Activated CD8-positive, alpha-beta memory T cell treated with anti-CD3 and anti-CD28 coated beads, Interleukin-2, amount 50 U/mL, for 4 hours (primary cell): ENCODE measurements at regions not wholly inside any gene's neighbourhood (a gene's known extent, or its start where the extent isn't known, plus 50 kb on each side); places are given as distances from the start of the nearest gene placed in this dataset.
"Not testable (repeated sequence)": the region's sequence is repeated elsewhere in the genome, so short reads cannot be mapped to it uniquely, and the experiment has no call there.

ENCODE experiments used
- DNase-seq: peaks from one replicate; pipeline ENCODE4 v3.0.0-alpha.2; 2020

DNA sequence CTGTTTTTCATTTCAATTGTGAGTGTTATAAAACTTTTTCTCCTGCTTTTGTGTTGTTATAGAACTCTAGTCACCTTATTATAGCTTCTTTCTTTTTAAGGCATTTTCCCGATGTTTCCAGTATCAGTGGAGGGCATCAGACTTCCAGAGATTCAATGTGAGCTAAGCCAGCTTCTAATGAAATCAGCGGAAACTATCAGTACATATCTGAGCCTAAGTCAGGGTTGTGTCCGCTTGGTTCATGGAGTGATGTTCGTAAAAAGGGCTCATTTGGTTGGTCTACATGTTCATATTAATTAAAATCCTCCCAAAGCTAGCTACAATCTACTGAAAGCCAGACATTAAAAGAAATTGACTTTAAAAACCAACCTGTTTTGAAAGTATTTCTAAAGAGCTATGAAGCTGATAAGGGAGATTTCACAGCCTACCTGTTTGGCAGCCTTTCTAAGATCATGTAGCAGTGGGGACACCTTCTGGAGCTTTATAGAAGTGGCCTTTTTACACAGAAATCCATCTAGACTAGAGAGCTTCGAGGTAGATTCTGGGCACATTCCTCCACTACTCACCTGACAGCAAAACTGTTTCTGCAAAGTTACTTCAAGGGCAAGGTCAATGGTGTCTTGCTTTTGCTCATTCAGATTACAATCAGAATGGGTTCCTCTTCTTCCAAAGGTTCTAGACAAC, 227.1 kb upstream of the NBPF12 start:
- not testable (repeated sequence) for DNase-seq

- DNase-seq, result not testable (repeated sequence)
Observed at GRCh38 chr1:146709302-146709701, 228.8 kb upstream of the NBPF12 start.

- not testable (repeated sequence) for DNase-seq
Observed at GRCh38 chr1:146704162-146704724, 233.9 kb upstream of the NBPF12 start.

- not testable (repeated sequence) for DNase-seq
Observed at GRCh38 chr1:146701320-146701719, 236.8 kb upstream of the NBPF12 start.

DNA sequence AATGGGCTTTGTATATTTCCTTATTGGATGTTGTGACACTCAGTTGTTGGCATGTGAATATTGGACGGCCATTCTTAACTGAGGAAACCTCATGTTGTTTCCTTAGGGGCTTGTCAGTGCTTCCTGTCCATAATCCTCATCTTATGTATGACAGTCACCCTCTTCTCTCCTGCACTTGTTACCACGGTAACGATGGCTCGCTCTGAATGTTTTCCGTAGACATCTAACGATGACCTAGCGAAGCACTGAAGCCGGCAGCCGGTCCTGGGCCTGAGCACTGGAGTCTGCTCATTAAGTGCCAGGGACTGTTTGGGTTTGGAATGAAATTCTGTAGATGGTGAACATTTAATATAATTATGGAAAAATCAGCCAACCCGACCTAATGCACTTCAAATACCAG, 242.7 kb upstream of the NBPF12 start:
- not testable (repeated sequence) for DNase-seq

DNA sequence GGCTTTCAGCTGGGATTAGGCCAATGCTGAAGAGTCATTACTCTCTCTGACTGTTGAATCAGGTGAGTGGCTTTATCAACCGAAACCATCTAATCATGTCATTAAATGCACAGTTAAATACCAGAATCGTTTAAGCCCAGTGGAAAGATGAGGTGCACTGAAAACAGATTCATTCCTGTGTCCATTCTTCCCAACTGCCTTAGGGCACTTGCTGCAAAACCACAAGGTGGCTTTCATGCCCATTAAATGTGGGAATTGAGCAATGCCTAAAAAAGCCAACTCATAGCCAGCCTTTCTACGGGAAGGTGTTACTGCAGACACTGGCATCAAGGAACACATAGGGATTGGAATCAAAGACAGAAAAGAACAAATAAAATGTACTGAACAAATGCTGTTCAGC, 246.3 kb upstream of the NBPF12 start:
- not testable (repeated sequence) for DNase-seq

DNA sequence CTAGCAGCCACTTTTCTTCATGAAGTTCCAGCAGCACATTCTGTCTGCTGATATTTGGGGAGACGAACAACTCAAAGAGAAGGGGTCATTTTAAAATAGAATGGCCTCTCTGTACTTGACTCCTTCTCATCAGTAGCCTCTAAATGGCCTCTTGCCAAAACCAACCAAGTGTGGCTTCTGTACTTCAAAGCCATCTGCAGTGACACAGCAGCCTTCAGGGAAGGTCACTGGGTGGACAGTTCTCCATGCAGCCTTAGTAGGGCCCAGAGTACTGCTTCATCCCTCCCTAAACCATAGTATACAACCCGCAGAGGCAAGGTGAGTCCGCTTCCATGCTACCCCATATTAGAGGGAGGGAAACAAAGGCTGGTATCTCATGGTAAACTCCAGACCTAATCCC, 249.2 kb upstream of the NBPF12 start:
- not testable (repeated sequence) for DNase-seq

GRCh38 chr1:146686777-146687366, 251.3 kb upstream of the NBPF12 start:
- DNase-seq, result not testable (repeated sequence)

DNA sequence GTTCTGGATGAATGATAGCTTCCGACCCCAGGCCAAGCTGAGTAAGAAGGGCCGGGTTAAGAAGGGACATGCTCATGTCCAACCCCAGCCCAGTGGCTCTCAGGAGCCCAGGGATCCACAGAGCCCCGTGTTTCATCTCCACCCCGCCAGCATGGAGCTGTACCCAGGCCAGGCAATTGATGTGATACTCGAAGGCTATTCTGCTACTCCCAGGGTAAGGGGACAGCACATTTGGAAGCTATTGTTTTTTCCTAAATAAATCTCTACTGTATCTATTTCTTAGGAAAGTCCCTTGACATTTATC, 255.0 kb upstream of the NBPF12 start:
- not testable (repeated sequence) for DNase-seq

GRCh38 chr1:146682227-146683125, 255.6 kb upstream of the NBPF12 start:
- DNase-seq, result not testable (repeated sequence)

- not testable (repeated sequence) for DNase-seq
Observed at GRCh38 chr1:146673729-146674299, 264.3 kb upstream of the NBPF12 start.

DNA sequence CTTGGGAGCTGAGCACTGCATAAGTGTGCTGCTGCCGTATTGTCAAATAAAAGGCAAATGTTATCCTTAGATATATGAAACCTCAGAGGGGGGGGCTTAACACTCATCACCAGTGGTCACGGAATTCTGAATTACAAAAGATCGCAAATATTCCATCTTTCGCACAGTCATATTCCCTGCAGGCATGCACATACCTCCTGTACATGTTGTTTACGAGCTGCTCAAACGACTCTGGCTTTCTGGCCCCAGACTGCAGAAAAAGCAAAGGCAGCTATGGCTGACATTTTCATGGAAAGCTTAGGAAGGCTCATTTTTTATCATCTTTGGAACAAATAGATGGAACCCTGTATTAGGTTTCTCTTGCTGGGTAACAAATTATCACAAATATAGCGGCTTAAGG, 265.5 kb upstream of the NBPF12 start:
- not testable (repeated sequence) for DNase-seq

DNA sequence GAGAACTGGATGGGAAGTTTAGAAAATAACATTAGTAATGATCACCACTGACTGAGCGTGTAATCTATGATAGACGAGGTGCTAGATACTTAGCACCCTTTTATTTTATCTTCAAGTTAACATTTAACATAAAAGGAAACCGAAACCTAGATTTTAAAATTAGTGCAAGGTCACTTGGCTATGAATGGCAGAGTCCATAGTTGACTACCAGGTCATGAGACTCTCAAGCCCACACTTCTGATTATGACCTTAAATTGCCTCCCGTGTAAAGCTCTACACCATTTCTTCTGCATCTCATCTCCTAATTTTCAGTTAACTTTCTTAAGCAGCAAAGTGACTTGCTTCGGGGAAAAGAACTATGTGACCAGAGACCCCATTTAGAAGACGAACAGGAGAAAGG, 266.5 kb upstream of the NBPF12 start:
- not testable (repeated sequence) for DNase-seq

DNA sequence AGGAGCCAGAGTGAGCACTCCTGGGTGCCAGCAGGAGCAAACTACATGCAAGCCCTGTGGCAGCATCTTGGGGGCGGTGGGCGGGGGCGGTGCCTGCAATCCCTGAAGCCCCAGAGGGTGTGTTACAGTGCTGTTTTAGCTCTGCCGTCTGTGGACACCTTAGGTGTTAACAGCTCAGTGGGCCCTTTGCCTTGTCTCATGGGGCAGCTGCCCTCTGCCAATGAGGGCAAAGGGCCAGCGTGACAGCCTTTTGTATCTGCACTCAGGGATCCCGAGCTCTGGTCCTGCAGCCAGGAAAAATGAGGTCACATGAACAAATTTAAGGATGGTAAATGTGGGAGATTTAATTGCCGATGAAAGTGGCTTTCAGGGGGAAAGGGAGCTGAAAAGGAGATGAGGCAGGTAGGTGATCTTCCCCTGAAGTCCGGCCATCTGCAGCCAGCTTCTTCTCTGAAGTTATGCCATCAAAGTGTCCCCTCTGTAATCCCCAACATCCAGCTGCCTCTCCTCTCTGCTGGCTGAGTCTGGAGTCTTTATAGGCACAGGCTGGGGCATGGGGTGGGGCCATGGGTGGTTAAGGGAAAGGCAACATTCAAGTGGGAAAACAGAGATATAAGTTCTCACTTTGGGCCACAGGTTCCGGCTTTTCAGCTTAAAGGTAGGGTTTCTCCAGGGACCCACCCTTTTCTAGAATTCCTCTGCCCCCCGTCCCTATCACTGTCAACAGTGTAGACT, 267.1 kb upstream of the NBPF12 start:
- DNase-seq, result not testable (repeated sequence)

DNA sequence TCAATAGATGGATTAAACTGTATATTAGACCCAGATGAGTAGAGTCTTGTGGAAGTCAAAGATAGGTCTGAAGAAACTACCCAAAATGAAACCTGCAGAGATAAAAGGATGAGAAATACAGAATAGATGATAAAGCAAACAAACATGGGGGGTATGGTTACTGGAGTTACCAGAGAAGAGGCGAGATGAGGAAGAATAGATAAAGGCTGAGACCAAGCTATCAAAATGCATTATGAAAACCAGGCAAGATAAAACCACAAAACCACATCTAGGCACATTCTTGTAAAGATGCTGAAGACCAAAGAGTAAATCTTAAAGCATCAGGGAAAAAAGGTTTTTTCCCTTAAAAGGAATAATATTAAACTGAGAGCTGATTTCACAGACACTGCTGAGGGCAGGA, 271.8 kb upstream of the NBPF12 start:
- not testable (repeated sequence) for DNase-seq

GRCh38 chr1:146660242-146660641, 277.9 kb upstream of the NBPF12 start:
- DNase-seq, result not testable (repeated sequence)

DNA sequence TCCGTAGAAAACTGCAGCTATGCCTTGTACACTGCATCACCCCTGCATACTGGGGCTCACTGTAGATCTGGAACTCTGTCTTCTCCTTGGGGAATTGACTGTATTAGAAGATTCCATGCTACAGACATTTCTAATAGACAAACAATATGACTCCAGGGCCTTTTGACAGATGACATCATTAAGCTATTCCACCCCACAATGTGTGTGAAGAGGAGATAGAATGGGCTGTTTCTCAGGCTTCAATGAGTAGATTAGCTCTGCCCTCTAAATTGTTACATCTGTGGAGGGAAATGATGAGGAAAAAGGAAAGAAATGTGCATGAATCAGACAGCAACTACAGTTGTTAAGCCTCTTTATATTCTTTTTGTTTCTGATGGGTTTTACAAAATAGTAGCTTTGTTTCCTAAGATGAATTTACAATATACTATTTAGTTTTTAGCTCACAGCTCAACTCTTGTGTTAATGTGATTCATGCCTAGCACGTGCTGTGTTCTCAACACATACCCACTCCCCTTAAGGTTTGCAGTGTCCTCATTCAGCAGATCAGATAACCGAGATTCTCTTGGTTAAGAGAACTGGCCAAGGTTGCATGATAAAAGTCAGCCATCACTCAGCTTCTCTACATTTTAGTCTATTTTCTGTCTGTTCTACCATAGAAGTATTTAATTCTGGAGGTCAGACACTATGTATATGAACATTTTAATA, 281.6 kb upstream of the NBPF12 start:
- DNase-seq, result not testable (repeated sequence)

DNA sequence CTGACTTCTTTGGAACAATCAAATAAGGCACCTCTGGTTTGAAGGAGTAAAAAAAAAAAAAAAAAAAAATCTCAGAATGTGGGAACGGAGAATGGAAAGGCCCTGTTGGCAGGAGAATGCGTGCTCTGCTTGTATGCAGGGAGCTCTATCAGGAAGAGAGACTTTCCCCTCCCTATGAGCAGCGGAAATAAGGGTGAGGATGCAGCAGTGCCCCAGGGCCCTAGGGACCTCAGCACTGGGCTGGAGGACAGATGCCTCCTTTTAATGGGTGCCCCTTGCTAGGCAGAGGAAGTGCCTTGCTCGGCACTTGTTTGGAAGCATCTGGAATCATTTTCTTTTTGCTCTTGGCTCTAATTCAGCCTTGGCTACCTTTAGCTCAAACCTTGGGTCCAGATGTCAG, 283.4 kb upstream of the NBPF12 start:
- not testable (repeated sequence) for DNase-seq

DNA sequence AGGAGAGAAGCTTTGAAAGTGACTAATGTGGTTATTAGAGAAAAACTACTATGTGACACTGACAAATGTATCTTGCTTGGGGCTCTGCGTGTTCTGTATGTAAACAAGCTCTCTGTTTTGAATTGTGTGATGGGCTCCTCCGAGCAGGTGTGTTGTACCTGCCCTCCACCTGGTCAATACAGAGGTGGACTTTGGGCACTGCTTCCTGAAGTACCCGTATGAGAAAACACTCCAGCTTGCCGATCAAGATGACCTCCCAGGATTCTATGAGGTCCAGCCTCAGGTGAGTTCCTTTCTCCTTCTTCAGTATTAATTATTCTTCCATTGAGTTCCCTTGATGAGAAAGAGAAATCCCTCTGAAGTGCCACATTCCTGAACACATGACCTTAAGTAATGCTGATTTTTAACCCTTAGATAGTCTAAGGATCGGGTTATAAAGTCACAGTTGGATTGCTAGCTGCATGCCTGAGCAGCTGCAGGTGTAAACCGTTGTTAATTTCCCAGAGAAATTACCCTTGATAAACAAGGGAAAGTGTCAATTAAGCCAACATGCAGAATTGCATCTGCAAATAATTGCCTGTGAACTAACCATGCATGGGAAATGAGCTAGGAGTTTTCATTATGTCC, 292.0 kb upstream of the NBPF12 start:
- not testable (repeated sequence) for DNase-seq

DNA sequence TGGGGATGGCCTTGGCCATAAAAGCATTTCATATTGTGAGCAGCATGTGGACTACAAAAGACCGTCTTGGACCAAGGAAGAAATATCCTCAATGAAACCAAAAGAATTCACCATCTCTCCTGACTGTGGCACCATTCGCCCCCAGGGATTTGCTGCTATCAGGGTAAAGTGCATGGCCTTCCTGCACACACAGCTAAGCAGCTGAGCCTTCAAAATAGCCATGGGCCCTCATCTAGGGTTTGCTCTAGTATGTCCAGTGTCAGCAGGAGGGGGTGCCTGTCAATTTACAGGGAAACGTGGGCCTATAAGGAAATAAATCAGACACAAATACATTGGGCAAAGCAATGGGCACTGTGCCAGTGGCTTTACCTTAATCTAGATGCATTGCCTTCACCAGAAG, 296.6 kb upstream of the NBPF12 start:
- DNase-seq, result not testable (repeated sequence)

DNA sequence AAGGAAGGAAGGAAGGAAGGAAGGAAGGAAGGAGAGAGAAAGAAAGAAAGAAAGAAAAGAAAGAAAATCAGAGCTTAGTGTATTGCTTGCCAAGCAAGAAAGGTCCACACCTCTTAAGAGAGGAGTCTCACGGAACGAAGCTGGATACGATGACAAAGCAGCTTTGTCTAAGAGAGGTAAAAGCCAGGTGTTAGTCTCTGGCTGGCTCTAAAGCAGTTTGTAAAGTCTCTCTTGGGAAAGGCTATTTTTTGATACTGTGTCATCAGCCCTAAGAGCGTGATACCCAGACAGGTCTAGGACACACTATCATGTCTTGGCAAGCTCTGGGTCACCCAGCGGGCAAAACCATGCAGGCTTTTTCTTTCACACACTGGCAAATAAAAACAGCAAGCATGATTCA, 297.5 kb upstream of the NBPF12 start:
- DNase-seq, result not testable (repeated sequence)
